Uterus (tissue), 3 donors: ENCODE measurements at regions not wholly inside any gene's neighbourhood (a gene's known extent, or its start where the extent isn't known, plus 50 kb on each side); places are given as distances from the start of the nearest gene placed in this dataset.
"Not testable (repeated sequence)": the region's sequence is repeated elsewhere in the genome, so short reads cannot be mapped to it uniquely, and the experiment has no call there.

ENCODE experiments used
- DNase-seq, 2 donors: peaks; one replicate each; pipeline ENCODE4 v3.0.0-alpha.2; 2019 to 2020
- H3K27ac ChIP-seq, 2 donors: fragments of 200-600 bp; sonication (generic); 1 replicate in 1 of 2; 2 replicates in 1 of 2; pipeline ENCODE4 v1.5.1; 2016 to 2018
- H3K27me3 ChIP-seq, 2 donors: fragments of 200-600 bp; sonication (generic); one replicate each; pipeline ENCODE4 v1.5.1; 2018 to 2019; ENCODE audit warnings: control low read depth in 1 of 2
- H3K36me3 ChIP-seq, 2 donors: fragments of 200-600 bp; sonication (generic); one replicate each; pipeline ENCODE4 v1.5.1; 2019; ENCODE audit warnings: control low read depth in 1 of 2
- H3K4me1 ChIP-seq, 2 donors: fragments of 200-600 bp; sonication (generic); one replicate each; pipeline ENCODE4 v1.5.1; 2018 to 2019; ENCODE audit warnings: control low read depth in 1 of 2
- H3K4me3 ChIP-seq, 2 donors: fragments of 200-600 bp; sonication (generic); 1 replicate in 1 of 2; 2 replicates in 1 of 2; pipeline ENCODE4 v1.5.1; 2018 to 2019; ENCODE audit warnings: mild to moderate bottlenecking in 1 of 2
- H3K9me3 ChIP-seq, 2 donors: fragments of 200-600 bp; sonication (generic); one replicate each; pipeline ENCODE4 v1.5.1; 2019; ENCODE audit warnings: control low read depth in 1 of 2
- CTCF ChIP-seq, 4 experiments: fragments of 200-600 bp in 2 of 4; fragments of 450-650 bp in 2 of 4; sonication (generic) in 2 of 4; IDR thresholded peaks; one replicate each; pipeline ENCODE4 v1.5.1; 2016 to 2019; ENCODE audit warnings: antibody characterized with exemption in 4 of 4, mild to moderate bottlenecking in 2 of 4, moderate library complexity in 1 of 4
- POLR2A ChIP-seq, 2 donors: fragments of 450-650 bp; IDR thresholded peaks; one replicate each; pipeline ENCODE4 v1.6.1; 2016; ENCODE audit warnings: antibody characterized with exemption in 2 of 2, mild to moderate bottlenecking in 1 of 2, moderate library complexity in 1 of 2
- intact Hi-C: fragments of 100-400 bp; cut with DNase I; formaldehyde crosslinking; loops from one replicate; pipeline ENCODE4 v1.15.1; 2023; ENCODE audit warnings: low total_unique reads
- donor health status: DM: yes; HTN: yes; CAD: no.

GRCh38 chr5:30446456-30446855, 747.0 kb upstream of the CDH6 start:
- no peaks in the 10 kb centered on the region for H3K9me3 ChIP-seq
- no peaks in the 10 kb centered on the region for H3K4me1 ChIP-seq
- H3K27ac ChIP-seq, result no peak overlapping the region
- no peaks in the 10 kb centered on the region for H3K36me3 ChIP-seq
- H3K4me3 ChIP-seq, result no peak overlapping the region
- no peak for TF ChIP-seq CTCF (IDR thresholded peaks at IDR 0.05)
- TF ChIP-seq POLR2A (IDR thresholded peaks at IDR 0.05), result no peak
- intact Hi-C loops, result no loop called here
- H3K27me3 ChIP-seq, result no peaks in the 10 kb centered on the region
- DNase-seq, result no peak

GRCh38 chr5:30438785-30439184, 754.7 kb upstream of the CDH6 start:
- Histone ChIP-seq H3K9me3 (no peaks in the 10 kb centered on the region), H3K27me3 (no peaks in the 10 kb centered on the region), H3K27ac (no peak overlapping the region), H3K36me3 (no peaks in the 10 kb centered on the region), H3K4me3 (no peak overlapping the region), H3K4me1 (no peaks in the 10 kb centered on the region)
- TF ChIP-seq CTCF (IDR thresholded peaks at IDR 0.05) (no peak), POLR2A (IDR thresholded peaks at IDR 0.05) (no peak)
- intact Hi-C loops, result no loop called here
- DNase-seq, result no peak

- H3K27ac ChIP-seq, result no peak overlapping the region
- TF ChIP-seq POLR2A (IDR thresholded peaks at IDR 0.05) (no peak), CTCF (IDR thresholded peaks at IDR 0.05) (no peak)
- intact Hi-C loops, result no loop called here
Measured at GRCh38 chr5:30436691-30437090, 756.8 kb upstream of the CDH6 start.

GRCh38 chr5:30428866-30429407, 764.5 kb upstream of the CDH6 start:
- H3K9me3 ChIP-seq, H3K27me3 ChIP-seq, H3K4me1 ChIP-seq, H3K4me3 ChIP-seq, H3K27ac ChIP-seq, DNase-seq, intact Hi-C loops, H3K36me3 ChIP-seq: not testable (repeated sequence)

More at GRCh38 chr5:30436691-30437090, 756.8 kb upstream of the CDH6 start:
- no peak overlapping the region for H3K4me3 ChIP-seq
- H3K36me3 ChIP-seq, result no peaks in the 10 kb centered on the region
- no peaks in the 10 kb centered on the region for H3K27me3 ChIP-seq
- no peak for DNase-seq
- no peaks in the 10 kb centered on the region for H3K4me1 ChIP-seq
- no peaks in the 10 kb centered on the region for H3K9me3 ChIP-seq

- intact Hi-C loops, result no loop called here
- H3K9me3 ChIP-seq, result no peaks in the 10 kb centered on the region
- TF ChIP-seq POLR2A (IDR thresholded peaks at IDR 0.05) (no peak), CTCF (IDR thresholded peaks at IDR 0.05) (no peak)
- DNase-seq, result no peak
- no peaks in the 10 kb centered on the region for H3K4me1 ChIP-seq
- no peak overlapping the region for H3K27ac ChIP-seq
- no peaks in the 10 kb centered on the region for H3K27me3 ChIP-seq
- H3K4me3 ChIP-seq, result no peak overlapping the region
- H3K36me3 ChIP-seq, result no peaks in the 10 kb centered on the region
Measured at GRCh38 chr5:30414078-30414477, 779.4 kb upstream of the CDH6 start.

- no peak for TF ChIP-seq CTCF (IDR thresholded peaks at IDR 0.05)
- no peak for TF ChIP-seq POLR2A (IDR thresholded peaks at IDR 0.05)
- no peak for DNase-seq
- Histone ChIP-seq H3K4me1 (no peaks in the 10 kb centered on the region), H3K4me3 (no peak overlapping the region), H3K27ac (no peak overlapping the region), H3K27me3 (no peaks in the 10 kb centered on the region), H3K9me3 (no peaks in the 10 kb centered on the region), H3K36me3 (no peaks in the 10 kb centered on the region)
- intact Hi-C loops, result no loop called here
Measured at GRCh38 chr5:30413540-30413939, 779.9 kb upstream of the CDH6 start.
